SKM-1 (cell line): ENCODE measurements at regions not wholly inside any gene's neighbourhood (a gene's known extent, or its start where the extent isn't known, plus 50 kb on each side); places are given as distances from the start of the nearest gene placed in this dataset.

Experiments used
- DNase-seq: peaks from one replicate; lab custom pipeline; 2025; ENCODE audit not compliant: unreplicated experiment; lab: John Stamatoyannopoulos, UW

DNA sequence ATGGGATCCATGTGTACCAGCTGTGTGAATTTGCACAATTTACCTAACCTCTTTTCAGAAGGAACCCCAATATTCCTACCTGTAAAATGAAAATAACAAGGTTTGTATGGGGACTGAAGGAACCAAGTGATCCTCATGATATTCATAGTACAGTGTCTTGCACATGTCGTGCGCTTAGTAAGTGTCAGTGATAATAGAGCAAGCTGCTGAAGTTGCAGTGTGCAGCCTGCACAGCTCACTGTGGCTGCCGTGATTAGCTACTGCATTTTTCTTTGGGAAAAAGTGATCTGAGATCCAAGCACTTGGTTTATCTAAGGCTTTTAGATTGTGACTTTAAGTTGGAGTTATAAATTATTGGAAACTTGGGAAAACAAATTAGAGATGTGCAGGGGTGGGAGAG is 135.9 kb upstream of the FRY start:
- DNase-seq: no peak

DNA sequence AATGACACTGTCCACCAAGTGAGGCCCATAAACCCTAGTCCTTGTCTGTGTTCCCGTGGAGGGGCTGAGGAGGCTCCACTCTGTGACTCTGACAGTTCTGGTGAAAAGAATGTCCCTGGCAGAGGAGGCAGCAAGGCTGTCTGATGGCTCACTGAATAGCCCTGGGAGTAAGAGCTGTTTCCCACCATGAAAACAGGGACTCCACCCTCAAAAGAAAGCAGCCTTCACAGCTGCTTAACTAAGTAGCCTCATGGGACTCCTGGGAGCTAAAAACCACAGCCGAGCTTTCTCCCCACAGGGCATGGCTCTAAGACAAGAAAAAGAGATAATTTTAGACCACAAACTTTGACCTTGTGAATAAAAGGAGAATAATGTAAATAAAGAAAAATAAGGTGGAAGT is 135.1 kb upstream of the FRY start:
- no peak for DNase-seq

DNA sequence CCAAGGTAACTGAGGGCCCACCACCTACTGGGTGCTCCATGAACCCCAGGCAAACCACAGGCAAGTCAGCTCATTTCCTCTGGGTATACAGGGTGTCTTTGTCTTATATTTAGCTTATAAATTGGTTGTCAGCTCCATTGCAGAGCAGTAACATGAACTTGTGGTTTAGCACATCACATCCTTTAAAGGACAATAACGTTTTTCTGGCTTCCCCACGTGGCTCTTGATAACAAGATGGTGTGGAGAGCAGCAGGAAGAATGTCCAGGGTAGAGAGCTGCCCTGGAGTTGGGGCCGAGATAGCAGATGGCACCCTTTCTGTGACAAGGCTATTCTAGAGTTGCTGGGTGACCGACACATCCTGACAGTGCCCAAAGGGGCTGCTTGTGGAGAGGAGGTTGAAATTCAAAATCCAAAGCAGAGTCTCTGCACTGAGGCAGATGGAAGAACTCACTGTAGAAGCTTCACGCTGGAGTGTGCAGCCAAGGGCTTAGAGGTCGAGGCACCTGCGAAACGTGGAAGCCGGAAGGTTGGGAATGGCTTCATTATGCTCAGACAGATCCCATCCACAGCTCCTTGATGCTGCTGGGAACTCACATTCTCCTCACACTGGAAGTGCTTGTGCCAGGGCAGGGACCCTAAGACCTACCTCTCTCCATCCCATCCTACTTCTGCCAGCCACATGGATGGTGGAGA is 133.0 kb upstream of the FRY start:
- DNase-seq: no peak

DNA sequence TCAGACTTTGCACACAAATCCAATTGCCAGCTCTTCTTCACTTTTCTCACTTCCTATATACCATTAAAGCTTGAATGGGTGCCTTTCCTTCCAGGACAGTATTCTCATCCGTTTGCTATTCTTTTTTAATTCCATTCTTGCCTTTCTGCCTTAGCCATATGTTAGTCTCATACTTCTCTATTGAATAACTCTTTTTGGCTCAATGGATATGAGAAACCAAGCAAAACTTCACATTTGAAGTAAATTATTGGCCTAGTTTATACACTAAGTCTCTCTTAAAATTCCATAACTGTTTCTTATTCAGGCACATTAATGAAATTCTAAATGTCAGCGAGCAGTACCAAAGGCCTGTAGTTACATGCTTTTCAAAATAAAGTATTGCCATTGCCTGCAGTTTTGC is 129.6 kb upstream of the FRY start:
- no peak for DNase-seq

DNA sequence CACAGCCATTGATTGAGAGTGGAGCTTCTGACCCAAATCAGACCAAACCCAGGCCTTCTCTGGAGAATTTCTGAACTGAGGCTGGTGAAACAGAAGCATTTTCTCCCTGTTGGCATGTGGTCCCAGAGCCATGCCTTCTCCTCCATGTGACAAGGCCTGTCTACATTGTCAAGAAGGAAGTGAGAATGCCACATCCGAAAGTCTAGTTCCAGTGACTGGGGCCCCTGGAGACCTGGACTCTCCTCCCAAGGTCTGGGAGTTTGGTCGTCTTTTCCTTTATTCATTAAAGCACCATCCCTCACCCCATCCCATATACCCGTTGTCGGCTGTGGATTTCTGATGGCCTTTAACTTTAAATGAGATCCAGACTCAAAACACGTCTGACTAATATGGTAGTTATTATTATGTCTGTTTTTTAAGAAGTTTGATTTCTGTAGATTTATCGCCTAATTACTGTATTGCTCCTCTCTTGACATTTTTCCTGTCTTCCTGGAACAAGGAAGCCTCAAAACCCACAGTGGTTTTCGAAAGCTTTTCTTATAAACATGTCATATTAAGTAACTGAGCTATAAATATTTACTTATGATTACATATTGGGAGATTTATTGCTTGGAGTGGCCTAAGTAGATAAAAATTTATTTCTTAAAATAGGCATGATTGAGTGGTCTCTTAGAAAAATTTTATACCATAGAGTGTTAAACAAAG is 128.3 kb upstream of the FRY start:
- no peak for DNase-seq

DNA sequence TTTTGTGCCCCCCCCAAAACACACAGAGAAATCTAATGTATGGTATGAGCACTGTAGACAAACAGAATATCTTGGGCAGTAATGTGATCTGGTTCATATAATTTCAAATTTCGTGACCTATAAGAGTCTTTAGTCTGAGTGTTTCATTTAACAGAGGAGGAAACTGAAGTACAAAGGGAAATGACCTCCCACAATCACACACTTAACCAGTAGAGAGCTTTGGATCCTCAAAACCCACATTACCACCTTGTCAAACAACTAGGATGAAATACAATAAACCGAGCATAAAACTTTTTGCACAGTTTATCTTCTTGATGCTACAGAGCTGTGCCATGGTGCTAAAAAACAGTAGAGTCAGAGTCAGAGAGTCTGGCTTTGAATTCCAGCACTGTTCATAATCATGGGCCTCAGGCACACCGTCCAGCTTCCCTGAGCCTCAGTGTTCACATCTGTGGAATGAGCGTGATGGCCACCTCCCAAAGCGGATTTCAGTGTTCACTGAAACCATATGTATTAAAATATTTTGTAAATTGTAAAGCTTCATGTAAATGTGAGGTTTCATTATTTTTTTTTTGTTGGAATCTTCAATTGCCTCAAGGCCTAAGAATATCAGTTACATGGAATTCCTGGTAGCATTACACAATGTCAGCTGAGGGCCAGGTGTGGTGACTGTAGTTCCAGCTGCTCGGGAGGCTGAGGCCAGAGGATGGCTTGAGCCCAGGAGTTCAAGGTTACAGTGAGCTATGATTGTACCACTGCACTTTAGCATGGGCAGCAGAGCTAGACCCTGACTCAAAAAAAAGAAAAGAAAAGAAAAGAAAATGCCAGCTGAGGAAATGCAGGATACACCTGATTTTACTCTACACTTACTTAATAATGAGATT is 126.4 kb upstream of the FRY start:
- DNase-seq: no peak

DNA sequence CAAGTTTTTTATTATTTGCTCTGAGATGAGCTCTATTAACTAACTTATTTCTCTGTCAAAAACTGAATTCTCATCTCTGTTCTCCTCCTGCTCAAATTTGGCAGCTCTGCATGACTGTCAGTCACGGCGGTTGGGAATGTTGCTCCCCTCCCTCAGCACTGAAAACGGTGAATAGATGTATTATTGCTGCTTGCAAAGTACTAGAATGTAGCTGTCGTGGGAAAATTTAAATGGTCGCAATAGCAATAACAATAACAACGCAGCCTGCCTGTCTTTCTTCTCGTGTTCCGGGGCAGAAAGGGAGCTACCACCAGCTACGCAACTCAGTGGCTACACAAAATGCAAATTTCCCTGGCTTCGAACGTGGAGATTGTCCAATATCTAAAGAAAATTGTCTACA is 125.6 kb upstream of the FRY start:
- no peak for DNase-seq

DNA sequence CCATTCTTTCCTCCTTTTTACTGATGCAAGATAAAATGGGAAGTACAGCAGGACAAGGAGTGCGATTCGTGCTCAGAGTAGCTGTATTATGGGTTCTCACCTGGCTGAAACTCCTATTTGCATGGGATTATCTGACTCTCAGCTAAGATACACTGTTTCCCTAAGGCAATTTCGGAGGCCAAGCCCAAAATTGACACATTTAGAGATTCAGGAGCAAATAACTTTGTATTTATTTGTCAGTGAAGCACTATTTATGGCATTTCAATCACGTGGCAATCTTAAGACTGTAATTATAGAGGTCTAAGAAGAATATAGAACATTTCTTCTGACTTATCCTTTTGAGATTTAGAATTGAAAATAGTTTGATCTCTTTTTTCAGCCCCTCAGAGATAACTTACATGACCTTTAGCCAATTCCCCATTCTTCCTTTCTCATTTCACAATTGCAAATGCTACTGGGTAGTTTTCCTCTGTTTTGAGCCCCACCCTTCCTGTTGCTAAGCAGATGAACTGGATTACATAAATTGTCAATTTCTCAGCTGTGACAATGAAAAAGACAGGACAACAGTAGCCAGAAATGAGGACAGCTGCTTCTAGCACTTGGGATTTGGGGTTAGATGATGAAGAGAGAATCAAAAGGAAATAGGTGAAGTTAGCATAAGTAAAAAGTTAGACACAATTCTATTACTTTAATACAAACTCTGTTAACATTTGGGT is 122.7 kb upstream of the FRY start:
- peak; percentile 55 for DNase-seq

DNA sequence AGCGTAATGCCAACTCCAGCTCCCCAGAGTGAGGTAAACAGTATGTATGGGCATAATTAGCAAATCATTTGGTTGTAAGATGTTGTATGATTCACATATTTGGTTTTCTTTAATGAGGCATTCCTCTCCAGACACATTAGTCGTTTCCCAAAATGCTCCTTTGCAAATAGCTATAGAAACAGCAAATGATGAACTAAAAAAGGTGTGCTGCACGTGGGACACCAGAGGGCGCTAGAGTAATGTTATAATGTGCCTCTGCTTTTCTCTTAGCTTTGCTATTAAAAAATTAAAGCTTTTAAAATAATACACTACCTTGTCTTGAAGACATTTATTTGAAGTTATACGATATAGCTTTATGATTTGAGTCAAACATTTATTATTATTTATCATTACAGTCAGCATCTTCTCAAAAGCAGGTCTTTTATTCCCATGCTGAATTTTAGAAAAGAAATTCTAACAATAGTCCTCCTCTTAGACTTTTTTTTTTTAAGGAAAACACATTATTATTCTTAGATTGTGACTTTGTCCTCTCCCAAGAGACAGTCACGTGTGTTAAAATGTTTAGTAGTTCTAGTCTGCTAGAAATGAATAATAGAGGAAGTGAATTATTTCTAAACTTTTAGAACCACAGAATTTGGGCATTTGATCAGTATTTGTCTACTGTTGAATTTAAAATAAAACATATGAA is 121.6 kb upstream of the FRY start:
- DNase-seq: peak; percentile 52

DNA sequence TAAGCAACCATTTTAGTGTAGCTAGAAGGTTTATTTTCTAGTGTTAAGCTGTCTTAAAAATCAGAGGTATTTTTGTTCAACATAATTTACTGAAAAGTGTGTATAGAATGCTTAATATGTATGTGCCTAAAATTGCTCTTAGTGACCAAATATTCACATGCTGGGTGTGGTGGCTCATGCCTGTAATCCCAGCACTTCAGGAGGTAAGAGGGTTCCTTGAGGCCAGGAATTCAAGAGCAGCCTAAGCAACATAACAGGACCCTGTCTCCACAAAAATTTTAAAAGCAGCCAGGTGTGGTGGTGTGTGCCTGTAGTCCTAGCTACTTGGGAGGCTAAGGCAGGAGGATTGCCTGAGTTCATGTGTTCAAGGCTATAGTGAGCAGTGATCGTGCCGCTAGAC is 120.9 kb upstream of the FRY start:
- DNase-seq: no peak

DNA sequence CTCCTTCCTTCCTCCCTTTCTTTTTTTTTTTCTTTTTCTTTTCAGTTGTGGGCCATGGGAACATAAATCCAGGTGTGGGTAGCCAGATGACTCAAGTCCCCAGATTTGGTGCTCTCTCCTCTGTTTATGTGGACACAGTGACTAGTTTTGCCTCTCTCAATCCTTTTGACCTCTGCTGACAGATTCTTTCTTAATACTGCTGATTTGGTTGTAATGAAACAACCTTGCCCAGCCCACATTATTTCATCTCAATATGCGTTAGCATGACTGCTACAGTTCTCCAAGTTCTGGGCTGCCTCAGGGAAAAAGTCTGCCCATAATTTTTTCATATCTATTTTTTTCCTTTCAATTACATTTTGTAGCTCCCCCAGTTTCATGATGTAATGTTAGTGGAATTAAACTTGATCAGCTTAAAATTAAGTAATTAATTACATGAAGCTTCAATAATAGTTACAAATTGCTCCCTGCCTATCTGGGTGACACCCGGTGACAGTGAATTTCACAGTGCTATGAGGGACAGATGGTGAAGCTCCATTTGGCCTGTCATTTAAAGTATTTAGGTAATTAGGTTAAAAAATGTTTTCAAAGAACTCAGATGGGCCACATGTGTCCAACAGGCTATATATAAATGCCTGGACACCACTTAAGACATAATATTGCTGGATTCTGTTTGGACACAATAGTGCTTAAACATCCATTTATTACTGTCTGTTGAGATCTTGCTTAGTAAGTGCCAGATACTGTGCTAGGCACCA is 118.8 kb upstream of the FRY start:
- no peak for DNase-seq

DNA sequence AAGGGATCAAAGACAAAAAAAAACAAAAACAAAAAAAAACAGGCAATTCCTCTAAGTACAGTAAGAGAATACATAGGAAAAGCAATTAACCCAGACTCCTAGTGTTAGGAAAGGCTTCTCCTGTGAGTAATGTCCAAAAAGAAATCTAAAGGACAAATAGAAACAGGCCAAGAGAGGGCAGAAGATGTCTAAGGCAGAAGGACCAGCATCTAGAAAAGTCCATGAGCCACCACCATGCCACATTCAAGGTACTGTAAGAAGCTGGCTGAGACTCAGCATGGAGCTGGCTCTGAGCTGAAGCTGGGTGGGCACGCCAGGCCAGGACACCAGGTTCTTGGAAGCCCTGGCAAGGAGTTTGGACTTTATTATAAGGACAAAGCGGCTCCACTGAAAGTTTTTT is 118.1 kb upstream of the FRY start:
- no peak for DNase-seq

DNA sequence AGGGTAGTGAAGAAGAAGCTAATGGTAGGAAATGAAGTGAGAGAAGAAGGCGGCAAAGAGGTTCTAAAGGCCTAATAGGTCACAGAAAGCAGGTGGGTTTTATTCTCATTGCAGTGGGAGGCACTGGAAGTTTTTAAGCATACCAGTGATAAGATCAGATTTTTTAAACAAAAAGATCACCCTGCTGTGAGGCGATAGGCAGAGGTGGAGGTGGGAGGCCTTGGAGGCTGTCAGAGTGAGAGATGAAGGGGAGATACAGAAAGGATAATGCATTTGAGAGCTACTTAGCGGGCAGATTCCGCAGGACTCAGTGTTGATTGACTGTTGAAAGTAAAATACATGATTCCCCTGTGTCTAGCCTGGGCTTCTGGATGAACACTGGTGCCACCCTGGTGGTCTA is 116.7 kb upstream of the FRY start:
- no peak for DNase-seq

DNA sequence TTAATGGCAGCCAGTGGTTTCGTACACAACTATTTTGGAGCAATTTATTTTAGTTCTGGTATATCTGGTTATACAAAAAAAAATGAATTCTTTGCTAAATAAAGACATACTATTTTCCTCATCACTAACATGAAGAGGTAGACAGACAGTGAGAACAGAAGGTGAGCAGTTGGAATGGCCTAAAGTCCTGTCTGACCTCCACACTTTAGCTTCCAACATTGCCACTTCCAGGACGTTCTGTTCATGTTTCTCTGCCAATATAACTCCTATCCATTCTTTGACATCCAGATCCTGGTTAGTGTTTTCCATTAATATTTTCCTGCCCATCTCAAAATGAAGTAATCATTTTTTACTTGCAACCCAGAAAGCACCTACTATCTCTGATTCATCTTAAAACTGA is 112.9 kb upstream of the FRY start:
- no peak for DNase-seq

DNA sequence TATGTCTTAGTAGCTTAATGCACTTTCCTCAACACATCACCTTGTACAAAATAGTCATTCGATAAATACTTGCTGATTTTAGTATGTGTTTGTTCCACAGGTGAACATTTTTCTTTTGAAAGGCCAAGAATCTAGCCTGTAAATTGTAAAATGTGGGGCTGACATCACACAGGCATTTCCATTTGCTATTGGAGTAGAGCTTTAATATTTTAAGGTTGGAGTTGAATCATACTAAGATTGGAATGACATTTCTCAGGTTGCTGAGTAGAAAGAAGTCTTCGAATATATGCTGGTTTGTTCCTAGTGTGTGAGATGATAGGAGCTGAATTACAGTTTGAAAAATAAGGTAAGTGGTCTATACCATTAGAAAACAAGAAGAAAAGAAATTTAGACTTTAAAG is 112.3 kb upstream of the FRY start:
- no peak for DNase-seq

DNA sequence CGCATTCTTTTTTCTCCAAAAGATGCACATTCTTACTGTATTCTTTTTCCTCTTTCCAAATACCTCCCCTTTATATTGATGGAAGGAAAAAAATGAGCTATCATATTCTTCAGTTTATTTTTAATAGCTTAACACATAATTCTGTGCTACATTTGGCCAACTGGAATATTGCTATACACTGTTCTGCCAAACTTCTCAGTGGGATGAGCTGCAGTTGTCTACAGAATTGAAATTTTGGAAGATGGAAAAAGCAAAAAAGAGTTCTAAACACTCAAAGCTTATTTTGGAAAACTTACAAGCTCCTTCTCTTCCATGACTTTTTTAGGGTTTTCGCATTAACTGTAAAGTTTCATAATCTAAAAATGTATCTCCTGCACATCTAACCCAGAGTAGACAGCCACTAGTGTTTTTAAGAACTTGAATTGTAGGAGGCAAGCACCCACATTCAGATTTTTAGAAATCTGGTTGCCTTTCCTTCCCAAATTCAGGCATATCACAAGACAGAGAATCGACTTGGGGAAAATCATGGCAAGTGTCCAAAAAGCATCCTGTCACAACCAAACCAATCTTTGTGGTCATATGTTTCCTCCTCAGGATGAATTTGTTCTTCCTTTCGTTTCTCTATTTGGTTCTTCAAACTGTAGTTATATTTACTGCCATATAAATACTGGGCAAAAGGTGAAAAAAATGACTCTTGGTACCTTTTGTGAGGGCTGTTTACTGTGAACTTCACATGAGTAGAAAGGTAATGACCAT is 111.4 kb upstream of the FRY start:
- no peak for DNase-seq

DNA sequence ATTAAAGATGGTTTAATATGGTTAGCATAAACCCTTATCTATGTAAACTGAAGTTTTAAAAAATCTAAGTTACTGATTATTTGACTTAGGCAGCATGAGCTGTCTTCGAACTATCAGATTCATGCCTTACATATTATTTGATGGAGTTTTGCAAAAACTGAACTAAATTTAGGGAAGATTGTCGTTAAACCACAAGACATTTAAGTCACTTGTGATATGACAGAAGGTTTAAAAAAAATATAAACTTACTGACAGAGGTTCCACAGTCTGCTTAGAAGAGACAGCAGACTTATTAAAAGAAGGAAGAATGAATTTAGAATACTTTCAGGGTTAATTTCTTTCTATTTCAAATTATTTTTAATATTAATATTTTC is 110.9 kb upstream of the FRY start:
- DNase-seq: no peak

DNA sequence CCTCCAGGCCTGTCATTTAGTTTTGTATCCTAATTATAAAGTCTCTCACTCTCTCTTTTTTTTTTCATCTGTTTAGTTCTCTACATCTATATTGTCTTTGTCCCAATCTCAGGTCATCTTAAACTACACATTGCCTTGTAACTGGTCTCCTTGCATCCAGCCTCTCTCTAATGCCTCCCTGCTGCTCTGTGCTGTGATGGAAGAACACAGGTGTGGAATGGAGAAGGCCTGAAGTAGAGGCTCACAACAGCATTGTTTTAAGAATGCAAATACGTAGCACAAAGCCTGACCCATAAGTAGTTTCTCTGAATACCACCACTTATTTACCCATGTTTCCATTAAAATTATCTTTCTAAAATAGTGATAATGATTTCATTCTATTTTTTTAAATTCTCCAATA is 108.8 kb upstream of the FRY start:
- no peak for DNase-seq

DNA sequence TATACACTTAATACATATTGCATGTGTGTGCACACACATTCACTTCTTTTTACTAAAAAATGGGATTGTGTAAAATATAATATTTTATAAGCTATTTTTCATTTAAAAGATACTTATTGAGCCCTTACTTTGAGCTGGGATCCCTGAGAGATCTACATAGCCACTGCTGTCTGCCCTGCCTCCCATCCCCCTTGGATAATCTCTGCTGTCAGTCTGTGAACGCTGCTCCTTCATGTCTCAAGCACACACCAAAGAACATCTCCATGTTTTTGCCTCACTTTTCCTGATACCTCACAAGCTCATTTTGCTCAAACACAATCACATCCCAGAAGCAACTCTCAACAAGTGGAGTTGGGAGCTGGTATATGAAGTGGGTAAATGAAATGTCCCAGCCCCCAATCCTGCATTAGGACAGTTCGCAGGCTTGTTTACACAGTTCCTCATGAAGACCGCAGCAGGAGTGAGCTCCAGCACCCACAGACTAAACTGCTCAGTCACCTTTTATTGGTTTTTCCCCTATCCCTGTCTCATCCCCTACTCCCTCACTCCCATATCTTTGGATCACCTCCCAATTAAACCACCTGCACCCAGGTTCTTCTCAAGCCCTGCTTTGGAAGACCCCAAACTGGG is 108.3 kb upstream of the FRY start:
- no peak for DNase-seq
